ENCODE measurements at regions not wholly inside any gene's neighbourhood (a gene's known extent, or its start where the extent isn't known, plus 50 kb on each side); places are given as distances from the start of the nearest gene placed in this dataset.
"Not testable (repeated sequence)": the region's sequence is repeated elsewhere in the genome, so short reads cannot be mapped to it uniquely, and the experiment has no call there.

DNA sequence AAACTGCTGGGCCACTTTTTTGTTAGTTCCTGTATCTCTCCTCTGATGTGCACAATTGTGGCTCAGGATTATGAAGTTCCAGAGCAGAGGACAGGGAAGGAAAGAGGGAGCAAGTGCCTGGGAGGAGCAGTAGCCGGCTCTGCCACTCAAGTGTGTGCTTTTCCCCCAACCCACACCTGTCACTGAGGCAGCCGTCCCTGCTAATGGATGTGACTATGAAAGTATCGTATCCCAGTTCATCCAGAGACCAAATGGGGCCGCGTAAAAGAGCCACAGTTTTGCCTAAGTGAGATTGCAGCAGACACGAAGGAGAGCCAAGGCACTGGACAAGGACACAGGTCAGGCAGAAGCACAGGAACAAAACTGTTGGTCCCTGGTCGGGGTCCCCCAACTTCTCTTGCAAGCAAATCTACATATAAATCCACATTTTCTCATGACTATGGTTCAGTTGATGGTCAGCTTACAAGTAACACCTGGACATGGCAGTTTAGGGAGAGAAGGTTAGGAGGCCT lies 204.7 kb downstream of the RHOU start:
- H3K4me3 Mint-ChIP-seq: no peak overlapping the region
- H3K27me3 Mint-ChIP-seq: no peaks in the 10 kb centered on the region
- H3K36me3 Mint-ChIP-seq: no peaks in the 10 kb centered on the region
- H3K9me3 Mint-ChIP-seq: no peaks in the 10 kb centered on the region
- H3K4me1 Mint-ChIP-seq: peaks cover 36% of the 10 kb centered on the region
- no peak overlapping the region for H3K27ac Mint-ChIP-seq

DNA sequence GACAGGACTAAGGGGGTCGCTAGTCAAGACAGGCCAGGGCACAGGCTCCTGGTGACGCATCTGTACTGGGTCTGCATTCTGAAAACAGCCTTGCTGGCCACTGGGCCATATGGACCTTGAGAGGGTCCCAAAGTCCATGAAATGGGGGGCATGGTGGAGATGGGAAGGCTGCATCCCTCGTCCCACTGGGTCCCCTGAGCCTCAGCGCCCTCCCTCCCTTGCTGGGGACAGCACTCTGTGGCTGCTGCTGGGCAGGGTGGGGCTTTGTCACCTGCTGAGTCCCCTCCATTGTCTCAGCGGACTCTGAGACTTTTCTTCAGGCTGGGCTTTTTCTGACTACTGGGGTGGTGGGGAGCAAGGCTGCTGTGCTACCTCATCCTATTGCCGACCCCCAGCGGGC lies 205.2 kb downstream of the RHOU start:
- Mint-ChIP-seq H3K27ac (no peak overlapping the region), H3K36me3 (no peaks in the 10 kb centered on the region), H3K9me3 (no peaks in the 10 kb centered on the region), H3K4me1 (peaks cover 36% of the 10 kb centered on the region), H3K4me3 (no peak overlapping the region), H3K27me3 (no peaks in the 10 kb centered on the region)

DNA sequence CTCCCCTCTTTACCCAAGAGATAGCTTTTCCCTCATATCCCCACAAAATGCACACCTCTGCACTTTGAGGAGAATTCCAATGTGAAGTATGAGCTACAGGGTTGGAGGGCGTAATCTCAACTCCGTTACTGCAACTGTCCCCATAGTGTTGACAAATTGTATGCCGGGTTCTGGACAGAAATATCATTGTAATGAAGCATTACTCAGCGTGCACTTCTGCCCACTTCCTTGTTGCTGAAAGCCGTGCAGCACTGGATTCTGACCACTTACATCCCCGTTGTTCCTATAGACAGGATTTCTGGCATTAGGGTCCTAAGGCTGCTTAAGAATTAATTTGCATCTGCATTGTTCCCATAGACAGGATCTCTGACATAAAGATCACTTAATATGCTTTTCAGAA lies 205.6 kb downstream of the RHOU start:
- H3K4me1 Mint-ChIP-seq: peaks cover 33% of the 10 kb centered on the region
- H3K4me3 Mint-ChIP-seq: no peak overlapping the region
- no peak overlapping the region for H3K27ac Mint-ChIP-seq
- H3K36me3 Mint-ChIP-seq: no peaks in the 10 kb centered on the region
- no peaks in the 10 kb centered on the region for H3K27me3 Mint-ChIP-seq
- H3K9me3 Mint-ChIP-seq: no peaks in the 10 kb centered on the region

DNA sequence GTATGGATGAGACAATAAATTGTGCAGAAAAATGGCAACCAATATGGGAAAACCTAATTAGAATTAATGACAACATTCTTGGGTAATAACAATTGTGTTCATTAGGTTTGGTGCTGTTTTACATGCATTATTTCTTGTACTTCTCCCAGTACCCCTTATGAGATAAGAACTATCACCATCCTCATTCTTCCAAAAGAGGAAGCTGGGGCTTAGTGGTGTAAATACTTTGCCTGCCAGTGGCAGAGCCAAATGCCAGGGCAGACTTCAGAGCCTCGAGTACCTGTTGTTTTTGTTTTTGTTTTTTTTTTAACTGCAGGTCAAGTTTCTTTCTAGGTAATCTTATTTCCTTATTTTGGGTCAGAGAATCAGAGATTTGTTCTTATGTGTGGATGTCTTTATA lies 206.4 kb downstream of the RHOU start:
- no peaks in the 10 kb centered on the region for H3K27me3 Mint-ChIP-seq
- no peak overlapping the region for H3K4me3 Mint-ChIP-seq
- H3K9me3 Mint-ChIP-seq: no peaks in the 10 kb centered on the region
- H3K4me1 Mint-ChIP-seq: peaks cover 26% of the 10 kb centered on the region
- H3K27ac Mint-ChIP-seq: no peak overlapping the region
- no peaks in the 10 kb centered on the region for H3K36me3 Mint-ChIP-seq

DNA sequence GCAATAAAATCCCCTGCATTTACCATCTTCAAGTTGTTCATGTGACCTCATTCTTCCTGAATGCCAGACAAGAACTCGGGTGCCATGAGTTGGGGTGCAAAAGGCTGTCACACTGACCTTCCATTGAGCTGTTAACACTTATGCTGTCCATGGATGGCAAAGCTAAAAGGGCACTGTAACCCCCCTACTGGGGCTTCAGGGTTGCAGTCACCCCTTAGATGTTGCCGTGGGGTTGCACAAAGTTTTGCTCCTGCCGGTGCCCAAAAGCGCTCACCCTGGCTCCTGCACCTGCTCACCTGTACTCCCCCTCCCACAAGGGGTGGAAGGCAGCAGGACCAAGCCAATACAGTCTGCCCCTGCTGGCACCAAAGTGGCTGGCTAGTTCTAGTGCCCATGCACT lies 208.2 kb downstream of the RHOU start:
- Mint-ChIP-seq H3K4me1 (peaks cover 15% of the 10 kb centered on the region), H3K4me3 (no peak overlapping the region)

DNA sequence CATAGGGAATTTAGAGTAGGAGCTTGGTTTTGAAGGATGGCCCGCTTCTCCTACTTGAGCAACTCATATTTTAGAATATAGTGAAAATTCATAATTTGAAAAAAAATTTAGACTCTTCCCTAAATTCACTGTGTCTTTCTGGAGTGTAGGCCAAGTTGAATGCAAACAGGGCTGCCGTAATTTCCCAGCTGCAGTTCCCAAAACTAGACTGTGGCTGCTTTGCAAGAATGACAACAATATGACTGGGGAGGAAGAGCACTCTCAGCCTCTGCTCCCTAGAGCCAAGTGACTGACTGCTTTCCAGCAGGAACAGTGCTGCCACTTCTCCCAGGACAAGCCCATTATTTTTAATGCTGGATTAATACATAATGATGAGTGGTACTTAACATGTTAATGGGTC lies 209.0 kb downstream of the RHOU start:
- Mint-ChIP-seq H3K4me3 (no peak overlapping the region), H3K4me1 (peaks cover 7% of the 10 kb centered on the region), H3K36me3 (no peaks in the 10 kb centered on the region), H3K27me3 (no peaks in the 10 kb centered on the region), H3K27ac (no peak overlapping the region), H3K9me3 (no peaks in the 10 kb centered on the region)

More for the DNA sequence above, 208.2 kb downstream of the RHOU start:
- Mint-ChIP-seq H3K27ac (no peak overlapping the region), H3K36me3 (no peaks in the 10 kb centered on the region), H3K27me3 (no peaks in the 10 kb centered on the region), H3K9me3 (no peaks in the 10 kb centered on the region)

DNA sequence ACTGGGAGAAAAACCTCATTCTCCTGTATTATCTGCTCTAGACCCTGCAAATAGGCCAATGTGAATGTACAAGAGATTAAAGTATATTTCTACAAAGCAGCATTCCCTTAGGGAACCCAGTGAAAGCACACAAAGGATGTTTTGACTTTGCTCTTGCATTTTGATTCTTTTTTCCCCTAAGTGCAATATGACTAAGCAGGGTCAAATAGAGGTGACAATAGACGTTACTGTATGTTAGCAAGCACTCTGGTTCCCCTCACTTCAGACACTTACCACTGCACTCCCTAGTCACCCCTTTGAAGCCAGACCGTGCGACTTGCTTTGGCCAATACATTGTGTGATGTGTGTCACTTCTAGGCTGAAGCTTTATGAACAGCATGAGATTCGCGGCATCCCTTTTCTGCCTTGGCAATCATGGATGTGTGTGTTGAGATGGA lies 209.7 kb downstream of the RHOU start:
- Mint-ChIP-seq H3K9me3 (no peaks in the 10 kb centered on the region), H3K4me3 (no peak overlapping the region), H3K27me3 (no peaks in the 10 kb centered on the region), H3K4me1 (peaks cover under 1% of the 10 kb centered on the region), H3K27ac (no peak overlapping the region), H3K36me3 (no peaks in the 10 kb centered on the region)

DNA sequence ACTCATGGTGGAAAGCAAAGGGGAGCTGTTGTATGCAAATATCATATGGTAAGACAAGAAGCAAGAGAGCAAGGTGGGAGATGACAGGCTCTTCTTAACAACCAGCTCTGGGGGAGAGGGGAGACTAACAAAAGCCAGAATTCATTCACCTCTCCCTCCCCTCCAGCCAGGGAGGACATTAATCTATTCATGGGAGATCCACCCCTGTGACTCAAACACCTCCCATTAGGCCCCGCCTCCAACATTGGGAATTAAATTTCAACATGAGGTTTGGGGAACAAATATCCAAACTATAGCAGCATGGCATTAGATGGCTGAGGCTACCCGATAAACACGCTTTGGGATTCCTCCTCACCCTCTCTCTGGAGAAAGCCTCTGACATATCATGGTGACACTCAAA lies 210.6 kb downstream of the RHOU start:
- H3K4me1 Mint-ChIP-seq: no peaks in the 10 kb centered on the region
- H3K36me3 Mint-ChIP-seq: no peaks in the 10 kb centered on the region
- no peak overlapping the region for H3K27ac Mint-ChIP-seq
- H3K9me3 Mint-ChIP-seq: no peaks in the 10 kb centered on the region
- no peaks in the 10 kb centered on the region for H3K27me3 Mint-ChIP-seq
- H3K4me3 Mint-ChIP-seq: no peak overlapping the region

DNA sequence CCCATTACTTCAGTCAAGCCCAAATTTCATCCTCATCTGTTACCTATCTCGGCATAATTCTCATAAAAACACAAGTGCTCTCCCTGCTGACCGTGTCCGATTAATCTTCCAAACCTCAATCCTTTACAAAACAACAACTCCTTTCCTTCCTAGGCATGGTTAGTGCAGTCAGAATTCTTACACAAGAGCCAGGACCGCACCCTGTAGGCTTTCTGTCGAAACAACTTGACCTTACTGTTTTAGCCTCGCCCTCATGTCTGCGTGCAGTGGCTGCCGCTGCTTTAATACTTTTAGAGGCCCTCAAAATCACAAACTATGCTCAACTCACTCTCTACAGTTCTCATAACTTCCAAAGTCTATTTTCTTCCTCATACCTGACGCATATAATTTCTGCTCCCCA lies 214.3 kb downstream of the RHOU start:
- not testable (repeated sequence) for H3K36me3 Mint-ChIP-seq, H3K4me3 Mint-ChIP-seq, H3K27me3 Mint-ChIP-seq, H3K27ac Mint-ChIP-seq, H3K9me3 Mint-ChIP-seq, H3K4me1 Mint-ChIP-seq

DNA sequence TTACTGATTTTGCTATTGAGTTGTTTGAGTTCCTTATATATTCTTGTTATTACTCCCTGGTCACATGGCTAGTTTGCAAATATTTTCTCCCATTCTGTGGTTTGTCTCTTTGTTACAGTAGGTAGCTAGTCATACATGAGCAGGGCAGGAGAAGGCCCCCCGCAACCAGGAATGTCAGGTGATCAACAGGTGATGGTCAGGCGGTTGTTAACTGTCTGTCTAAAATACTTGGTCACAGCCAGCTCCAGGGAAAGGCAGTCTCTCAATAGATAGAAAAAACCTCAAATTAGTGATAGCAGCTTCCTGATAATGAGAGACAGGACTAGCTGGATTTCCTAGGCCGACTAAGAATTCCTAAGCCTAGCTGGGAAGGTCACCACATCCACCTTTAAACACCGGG lies 217.9 kb downstream of the RHOU start:
- Mint-ChIP-seq H3K4me3 (no peak overlapping the region), H3K27ac (no peak overlapping the region), H3K9me3 (no peaks in the 10 kb centered on the region), H3K4me1 (no peaks in the 10 kb centered on the region), H3K27me3 (no peaks in the 10 kb centered on the region), H3K36me3 (no peaks in the 10 kb centered on the region)

DNA sequence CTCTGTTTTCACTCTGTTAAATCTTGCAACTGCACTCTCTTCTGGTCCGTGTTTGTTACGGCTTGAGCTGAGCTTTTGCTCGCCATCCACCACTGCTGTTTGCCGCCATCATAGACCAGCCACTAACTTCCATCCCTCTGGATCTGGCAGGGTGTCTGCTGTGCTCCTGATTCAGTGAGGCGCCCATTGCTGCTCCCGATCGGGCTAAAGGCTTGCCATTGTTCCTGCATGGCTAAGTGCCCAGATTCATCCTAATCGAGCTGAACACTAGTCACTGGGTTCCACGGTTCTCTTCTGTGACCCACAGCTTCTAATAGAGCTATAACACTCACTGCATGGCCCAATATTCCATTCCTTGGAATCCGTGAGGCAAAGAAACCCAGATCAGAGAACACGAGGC lies 218.5 kb downstream of the RHOU start:
- H3K27ac Mint-ChIP-seq, H3K4me3 Mint-ChIP-seq, H3K36me3 Mint-ChIP-seq, H3K9me3 Mint-ChIP-seq, H3K27me3 Mint-ChIP-seq, H3K4me1 Mint-ChIP-seq: not testable (repeated sequence)

DNA sequence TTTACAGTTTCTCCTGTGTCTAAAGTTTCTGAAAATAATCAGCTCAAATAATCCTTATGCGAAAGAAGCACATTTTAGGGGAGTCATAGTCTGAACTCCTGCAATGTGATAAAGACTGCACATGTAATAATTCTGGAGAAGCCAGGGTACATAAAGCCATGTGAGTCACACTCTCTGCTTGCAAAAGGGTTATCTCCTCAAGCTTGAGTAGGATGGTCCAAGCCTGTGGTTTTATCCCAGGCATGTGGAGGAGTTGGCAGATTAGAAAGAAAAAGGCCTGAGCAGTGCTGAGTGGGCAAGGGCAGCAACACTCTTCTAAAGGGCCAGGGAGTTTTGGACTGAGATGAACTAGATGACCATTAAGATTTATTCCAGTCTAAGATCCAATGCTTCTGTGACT lies 220.4 kb downstream of the RHOU start:
- no peak overlapping the region for H3K27ac Mint-ChIP-seq
- H3K27me3 Mint-ChIP-seq: no peaks in the 10 kb centered on the region
- H3K9me3 Mint-ChIP-seq: no peaks in the 10 kb centered on the region
- no peak overlapping the region for H3K4me3 Mint-ChIP-seq
- no peaks in the 10 kb centered on the region for H3K36me3 Mint-ChIP-seq
- no peaks in the 10 kb centered on the region for H3K4me1 Mint-ChIP-seq

DNA sequence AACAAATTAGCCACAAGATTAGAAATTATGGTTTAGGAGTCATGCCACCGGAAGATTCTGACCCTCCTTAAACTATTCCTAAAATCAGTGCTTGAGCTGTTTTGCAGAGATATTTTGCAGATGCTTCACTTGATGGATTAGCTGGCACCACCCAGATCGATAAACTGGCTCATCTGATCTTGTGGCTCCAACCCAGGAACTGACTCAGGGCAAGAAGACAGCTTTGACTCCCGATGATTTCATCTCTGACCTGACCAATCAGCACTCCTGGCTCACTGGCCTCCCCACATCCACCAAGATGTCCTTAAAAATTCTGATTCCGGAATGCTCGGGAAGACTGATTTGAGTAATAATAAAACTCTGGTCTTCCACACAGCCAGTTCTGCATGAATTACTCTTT lies 221.6 kb downstream of the RHOU start:
- H3K27ac Mint-ChIP-seq: no peak overlapping the region
- no peaks in the 10 kb centered on the region for H3K27me3 Mint-ChIP-seq
- no peaks in the 10 kb centered on the region for H3K36me3 Mint-ChIP-seq
- H3K9me3 Mint-ChIP-seq: no peaks in the 10 kb centered on the region
- no peak overlapping the region for H3K4me3 Mint-ChIP-seq
- no peaks in the 10 kb centered on the region for H3K4me1 Mint-ChIP-seq

DNA sequence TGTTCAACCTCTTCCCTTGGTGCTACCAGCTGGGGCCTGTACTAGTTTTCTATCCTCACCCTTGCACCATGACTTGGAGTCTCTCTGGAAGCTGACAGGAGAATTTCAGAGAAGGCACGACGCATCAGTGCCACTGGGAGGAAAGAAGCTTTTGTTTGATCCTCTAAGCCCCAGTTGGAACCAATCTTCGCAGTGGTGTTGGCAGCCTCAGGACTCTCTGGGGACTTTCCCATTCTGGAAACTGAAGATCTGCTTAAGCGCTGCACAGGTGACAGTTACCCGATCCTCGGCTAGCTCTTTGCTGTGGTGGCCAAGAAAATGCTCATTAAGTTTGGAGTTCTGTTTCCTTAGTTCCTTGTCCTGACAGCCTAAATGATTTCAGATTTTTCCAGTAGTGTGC lies 222.3 kb downstream of the RHOU start:
- Mint-ChIP-seq H3K9me3 (no peaks in the 10 kb centered on the region), H3K27me3 (no peaks in the 10 kb centered on the region), H3K36me3 (no peaks in the 10 kb centered on the region), H3K4me3 (no peak overlapping the region), H3K4me1 (no peaks in the 10 kb centered on the region), H3K27ac (no peak overlapping the region)

DNA sequence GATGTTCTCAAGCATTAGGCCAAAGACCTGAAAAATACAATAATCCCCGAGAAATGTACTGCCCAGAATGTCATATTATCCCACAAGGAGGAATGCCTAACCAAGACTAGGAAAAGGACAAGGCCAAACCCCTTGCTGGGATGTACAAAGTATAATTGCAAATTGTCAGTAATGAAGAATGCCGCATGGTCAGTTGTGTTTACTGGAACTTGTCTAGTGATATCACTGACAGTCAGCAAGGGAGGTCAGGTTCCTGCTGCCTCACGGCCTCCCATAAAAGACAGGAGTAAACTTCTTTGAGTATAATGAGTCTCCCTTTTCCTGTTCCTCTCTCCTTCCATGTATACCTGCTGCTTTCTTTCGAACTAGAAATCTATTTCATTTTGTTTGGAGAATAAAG lies 222.8 kb downstream of the RHOU start:
- Mint-ChIP-seq H3K36me3 (no peaks in the 10 kb centered on the region), H3K27ac (no peak overlapping the region), H3K4me3 (no peak overlapping the region), H3K27me3 (no peaks in the 10 kb centered on the region), H3K4me1 (no peaks in the 10 kb centered on the region), H3K9me3 (no peaks in the 10 kb centered on the region)

DNA sequence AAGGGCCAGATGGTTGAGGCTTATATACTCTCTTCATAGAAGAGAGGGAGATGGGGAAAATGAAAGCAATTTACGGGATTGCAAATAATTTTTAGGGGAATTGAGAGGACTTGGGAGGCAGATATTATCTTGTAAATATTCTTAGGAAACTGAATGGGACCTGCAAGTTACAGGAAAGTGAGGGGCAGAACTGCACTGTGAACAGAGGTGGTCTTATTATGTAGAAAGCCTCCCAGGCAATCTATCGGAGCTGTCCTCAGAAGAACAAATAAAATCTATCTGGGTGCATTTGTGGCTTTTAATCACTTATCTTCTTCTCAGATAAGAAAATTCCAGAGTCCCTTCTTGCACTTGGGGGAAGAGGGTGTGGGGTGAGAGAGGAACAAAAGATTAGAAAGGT lies 223.5 kb downstream of the RHOU start:
- Mint-ChIP-seq H3K27ac (no peak overlapping the region), H3K4me1 (no peaks in the 10 kb centered on the region), H3K27me3 (no peaks in the 10 kb centered on the region), H3K4me3 (no peak overlapping the region), H3K36me3 (no peaks in the 10 kb centered on the region), H3K9me3 (no peaks in the 10 kb centered on the region)

DNA sequence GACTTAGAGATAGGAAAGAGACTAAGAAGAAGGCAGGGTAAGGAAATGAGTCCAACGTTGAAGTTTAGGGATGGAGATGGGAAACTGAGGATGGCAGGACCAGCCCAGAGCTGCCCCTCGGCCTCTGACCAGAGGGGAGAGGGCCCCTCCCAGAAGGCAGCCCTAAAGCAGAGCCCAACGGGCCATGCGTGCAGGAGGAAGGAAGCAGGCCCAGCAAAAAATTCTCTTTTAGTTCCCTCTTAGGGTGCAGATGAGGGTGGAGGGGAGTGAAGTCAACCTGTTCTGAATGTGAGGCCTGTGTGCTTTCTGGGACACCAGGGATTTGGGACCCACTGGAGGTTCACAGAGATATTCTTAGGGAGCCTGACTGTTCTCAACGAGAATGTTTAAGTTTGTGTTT lies 225.4 kb downstream of the RHOU start:
- no peaks in the 10 kb centered on the region for H3K4me1 Mint-ChIP-seq
- no peak overlapping the region for H3K27ac Mint-ChIP-seq
- H3K9me3 Mint-ChIP-seq: no peaks in the 10 kb centered on the region
- H3K27me3 Mint-ChIP-seq: no peaks in the 10 kb centered on the region
- no peak overlapping the region for H3K4me3 Mint-ChIP-seq
- no peaks in the 10 kb centered on the region for H3K36me3 Mint-ChIP-seq
